Muscle of leg (tissue), 3 donors: ENCODE measurements at regions not wholly inside any gene's neighbourhood (a gene's known extent, or its start where the extent isn't known, plus 50 kb on each side); places are given as distances from the start of the nearest gene placed in this dataset.
"Not testable (repeated sequence)": the region's sequence is repeated elsewhere in the genome, so short reads cannot be mapped to it uniquely, and the experiment has no call there.

Source experiments
- DNase-seq: peaks from one replicate; pipeline ENCODE4 v3.0.0; 2013
- H3K27ac ChIP-seq: one replicate; pipeline ENCODE4 v1.5.1; 2013; ENCODE audit warnings: mild to moderate bottlenecking, low read length, control low read depth
- H3K27me3 ChIP-seq: one replicate; pipeline ENCODE4 v1.6.1; 2013; ENCODE audit warnings: low read length; ENCODE audit not compliant: control insufficient read depth, insufficient read depth
- H3K36me3 ChIP-seq: one replicate; pipeline ENCODE4 v1.6.1; 2013; ENCODE audit warnings: low read length; ENCODE audit not compliant: control insufficient read depth, insufficient read depth
- H3K4me1 ChIP-seq: one replicate; pipeline ENCODE4 v1.6.1; 2013; ENCODE audit warnings: low read length; ENCODE audit not compliant: control insufficient read depth, insufficient read depth
- H3K4me3 ChIP-seq: one replicate; pipeline ENCODE4 v1.5.1; 2013; ENCODE audit warnings: low read length, control low read depth
- H3K9me3 ChIP-seq: replicated peaks from 2 replicates; pipeline ENCODE4 v1.6.1; 2013; ENCODE audit warnings: low read depth, low read length; ENCODE audit not compliant: control insufficient read depth
- WGBS: methylation state at CpG from one replicate; pipeline ENCODE4 v1.1.5; 2013; ENCODE audit warnings: missing lambda C conversion rate; ENCODE audit not compliant: insufficient coverage; 5-methylcytosine and 5-hydroxymethylcytosine counted together

DNA sequence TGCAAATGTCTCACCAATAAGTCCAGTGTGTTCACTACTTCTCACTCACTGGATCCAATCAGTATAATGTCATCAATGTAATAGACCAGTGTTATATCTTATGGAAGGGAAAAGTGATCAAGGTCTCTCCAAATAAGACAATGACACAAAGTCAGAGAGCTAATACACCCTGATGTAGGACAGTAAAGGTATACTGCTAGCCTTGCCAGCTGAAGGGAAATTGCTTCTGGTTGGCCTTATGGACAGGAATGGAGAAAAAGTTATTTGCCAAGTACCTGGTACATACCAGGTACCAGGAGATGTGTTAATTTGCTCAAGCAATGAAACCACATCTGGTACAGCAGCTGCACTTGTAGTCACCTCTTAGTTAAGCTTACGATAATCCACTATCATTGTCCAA, 141.0 kb downstream of the LTN1 start:
- DNase-seq, result no peak
- H3K4me1 ChIP-seq, result peaks cover 3% of the 10 kb centered on the region

DNA sequence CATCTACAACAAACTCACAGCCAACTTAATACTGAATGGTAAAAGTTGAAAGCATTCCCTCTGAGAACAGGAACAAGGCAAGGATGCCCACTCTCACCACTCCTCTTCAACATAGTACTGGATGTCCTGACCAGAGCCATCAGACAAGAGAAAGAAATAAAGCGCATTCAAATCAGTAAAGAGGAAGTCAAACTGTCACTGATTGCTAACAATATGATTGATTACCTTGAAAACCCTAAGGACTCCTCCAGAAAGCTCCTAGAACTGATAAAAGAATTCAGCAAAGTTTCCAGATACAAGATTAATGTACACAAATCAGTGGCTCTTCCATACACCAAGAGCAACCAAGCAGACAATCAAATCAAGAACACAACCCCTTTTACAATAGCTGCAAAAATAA, 153.4 kb downstream of the LTN1 start:
- not testable (repeated sequence) for H3K27me3 ChIP-seq, H3K4me1 ChIP-seq, H3K36me3 ChIP-seq, H3K4me3 ChIP-seq, H3K9me3 ChIP-seq, H3K27ac ChIP-seq, DNase-seq
- no CpG with 5 or more reads among the region's 1 CpG for WGBS

More for the DNA sequence above, 141.0 kb downstream of the LTN1 start:
- WGBS, result no CpG with 5 or more reads among the region's 1 CpG
- Histone ChIP-seq H3K4me3 (no peak overlapping the region), H3K27me3 (no peaks in the 10 kb centered on the region), H3K9me3 (no peaks in the 10 kb centered on the region), H3K36me3 (no peaks in the 10 kb centered on the region), H3K27ac (no peak overlapping the region)

DNA sequence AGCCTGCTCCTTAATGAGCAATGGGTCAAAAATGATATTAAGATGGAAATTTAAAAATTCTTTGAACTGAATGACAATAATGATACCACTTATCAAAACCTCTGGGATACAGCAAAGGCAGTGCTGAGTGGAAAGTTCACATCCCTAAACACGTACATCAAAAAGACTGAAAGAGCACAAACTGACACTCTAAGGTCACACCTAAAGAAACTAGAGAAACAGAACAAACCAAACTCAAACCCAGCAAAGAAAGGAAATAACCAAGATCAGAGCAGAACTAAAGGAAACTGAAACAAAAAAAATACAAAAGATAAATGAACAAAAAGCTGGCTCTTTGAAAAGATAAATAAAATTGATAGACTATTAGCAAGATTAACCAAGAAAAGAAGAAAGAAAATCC, 155.3 kb downstream of the LTN1 start:
- not testable (repeated sequence) for DNase-seq, H3K4me1 ChIP-seq, H3K9me3 ChIP-seq, H3K36me3 ChIP-seq, H3K27ac ChIP-seq, H3K27me3 ChIP-seq, H3K4me3 ChIP-seq
- no CpG with 5 or more reads among the region's 1 CpG for WGBS

DNA sequence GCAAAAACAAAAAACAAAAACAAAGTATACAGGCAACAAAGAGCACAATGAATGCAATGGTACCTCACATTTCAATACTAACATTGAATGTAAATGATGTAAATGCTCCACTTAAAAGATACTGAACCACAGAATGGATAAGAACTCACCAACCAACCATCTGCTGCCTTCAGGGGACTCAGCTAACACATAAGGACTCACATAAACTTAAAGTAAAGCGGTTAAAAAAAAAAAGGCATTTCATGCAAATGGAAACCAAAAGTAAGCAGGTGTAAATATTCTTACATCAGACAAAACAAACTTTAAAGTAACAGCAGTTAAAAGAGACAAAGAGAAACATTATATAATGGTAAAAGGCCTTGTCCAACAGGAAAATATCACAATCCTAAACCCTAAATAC, 156.1 kb downstream of the LTN1 start:
- H3K27ac ChIP-seq, DNase-seq, H3K9me3 ChIP-seq, H3K36me3 ChIP-seq, H3K27me3 ChIP-seq, H3K4me3 ChIP-seq, H3K4me1 ChIP-seq: not testable (repeated sequence)
- no CpG with 5 or more reads among the region's 1 CpG for WGBS

DNA sequence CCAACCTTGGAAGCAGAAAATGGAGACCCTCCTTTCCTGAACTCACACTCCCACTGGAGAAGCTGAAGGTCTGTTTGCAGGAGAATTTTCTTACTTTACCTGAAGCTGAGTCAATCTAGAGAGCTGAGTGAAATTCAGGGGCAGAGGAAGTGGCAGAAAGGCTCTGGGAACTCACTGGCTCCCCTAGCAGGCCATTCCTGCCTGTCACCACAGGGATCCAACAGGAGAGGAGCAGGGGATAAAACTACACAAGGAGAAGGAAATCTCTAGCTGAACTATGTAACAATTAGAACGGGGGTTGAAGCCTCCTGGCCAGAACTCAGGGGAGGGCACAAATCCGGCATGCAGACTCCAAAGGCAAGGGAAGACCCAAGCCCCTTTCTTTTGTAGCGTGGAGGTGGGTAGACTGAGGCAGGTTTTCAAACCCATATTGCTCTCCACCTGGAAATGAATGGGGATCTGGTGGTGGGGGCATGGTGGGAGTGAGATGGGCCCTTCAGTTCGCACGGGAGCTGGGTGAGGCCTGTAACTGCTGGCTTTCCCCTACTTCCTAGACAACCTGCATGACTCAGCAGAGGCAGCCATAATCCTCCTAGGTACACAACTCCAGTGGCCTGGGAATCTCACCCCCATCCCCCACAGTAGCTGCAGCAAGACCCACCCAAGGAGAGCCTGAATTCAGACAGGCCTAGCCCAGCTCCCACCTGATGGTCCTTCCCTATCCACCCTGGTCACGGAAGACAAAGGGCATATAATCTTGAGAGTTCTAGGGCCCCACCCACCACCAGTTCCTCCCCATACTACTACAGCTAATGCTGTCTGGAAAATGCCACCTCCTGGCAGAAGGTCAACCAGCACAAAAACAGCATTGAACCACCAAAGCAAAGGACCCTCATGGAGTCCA, 158.1 kb downstream of the LTN1 start:
- WGBS, result 91% methylated on average over 4 of the region's 6 CpGs
- DNase-seq, result no peak

DNA sequence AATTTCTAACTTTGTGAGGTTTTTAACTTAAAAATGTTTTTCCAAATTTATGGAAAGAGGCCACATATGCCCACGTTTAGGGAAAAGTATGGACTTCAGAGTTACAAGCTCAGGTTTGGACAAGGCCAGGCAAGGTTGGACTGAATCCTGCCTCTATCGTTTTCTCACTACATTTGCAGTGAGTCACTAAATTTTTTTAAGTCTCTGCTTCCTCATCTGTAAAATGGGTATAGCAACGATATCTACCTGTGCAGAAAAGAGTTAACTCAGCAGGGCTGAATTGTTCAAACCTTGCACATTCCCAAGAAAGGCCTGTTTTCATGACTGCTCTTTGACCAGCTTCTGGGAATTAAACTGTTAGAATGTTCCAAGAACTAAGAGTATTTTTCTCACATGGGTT, 159.1 kb downstream of the LTN1 start:
- DNase-seq, result no peak
- Histone ChIP-seq H3K27me3 (no peaks in the 10 kb centered on the region), H3K4me1 (no peaks in the 10 kb centered on the region), H3K4me3 (no peak overlapping the region), H3K36me3 (no peaks in the 10 kb centered on the region), H3K27ac (no peak overlapping the region), H3K9me3 (no peaks in the 10 kb centered on the region)
- 100% methylated on average over 2 of the region's 3 CpGs for WGBS

More for the DNA sequence above, 158.1 kb downstream of the LTN1 start:
- Histone ChIP-seq H3K27me3 (no peaks in the 10 kb centered on the region), H3K4me1 (no peaks in the 10 kb centered on the region), H3K36me3 (no peaks in the 10 kb centered on the region), H3K9me3 (no peaks in the 10 kb centered on the region), H3K4me3 (no peak overlapping the region), H3K27ac (no peak overlapping the region)

DNA sequence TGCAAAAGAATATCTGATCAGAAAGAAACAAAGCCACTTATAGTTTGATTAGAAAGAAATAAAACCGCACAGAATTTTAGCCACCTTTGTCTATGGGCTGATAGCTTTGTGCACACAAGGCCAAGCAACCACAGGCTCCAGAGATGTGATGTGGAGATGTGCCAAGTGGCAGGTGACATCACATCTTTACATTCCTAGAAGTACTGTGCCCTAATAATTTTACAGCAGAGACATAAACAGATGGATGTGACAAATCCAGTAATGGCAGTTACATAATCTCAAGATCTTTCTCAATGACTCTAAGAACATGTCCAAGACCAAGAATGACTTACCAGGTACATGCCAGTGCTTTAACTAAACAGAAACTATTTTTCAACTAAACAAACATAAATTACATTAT, 159.5 kb downstream of the LTN1 start:
- Histone ChIP-seq H3K36me3 (no peaks in the 10 kb centered on the region), H3K27ac (no peak overlapping the region), H3K27me3 (no peaks in the 10 kb centered on the region), H3K9me3 (no peaks in the 10 kb centered on the region), H3K4me3 (no peak overlapping the region), H3K4me1 (no peaks in the 10 kb centered on the region)
- no CpG with 5 or more reads among the region's 1 CpG for WGBS
- DNase-seq, result no peak

DNA sequence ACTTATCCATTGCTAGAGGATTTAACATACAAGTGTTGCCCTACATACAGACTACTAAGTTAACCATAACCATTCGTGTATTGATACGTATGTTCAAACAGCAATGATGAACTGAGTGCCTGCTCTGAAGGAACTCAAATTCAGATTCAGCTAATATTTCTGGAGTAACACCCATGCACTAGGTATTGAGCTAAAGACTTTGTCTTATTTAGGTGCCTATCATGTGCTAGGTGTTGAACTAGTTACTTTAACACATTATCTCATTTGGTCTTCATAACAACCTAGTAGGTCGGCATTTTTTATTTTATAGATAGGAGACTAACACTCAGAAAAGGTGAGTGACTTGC, 160.0 kb downstream of the LTN1 start:
- H3K4me1 ChIP-seq, result no peaks in the 10 kb centered on the region
- no peak for DNase-seq
- no peaks in the 10 kb centered on the region for H3K27me3 ChIP-seq
- no peak overlapping the region for H3K4me3 ChIP-seq
- no peaks in the 10 kb centered on the region for H3K36me3 ChIP-seq
- WGBS, result 94% methylated on average over 2 of the region's 3 CpGs
- no peak overlapping the region for H3K27ac ChIP-seq
- H3K9me3 ChIP-seq, result no peaks in the 10 kb centered on the region

DNA sequence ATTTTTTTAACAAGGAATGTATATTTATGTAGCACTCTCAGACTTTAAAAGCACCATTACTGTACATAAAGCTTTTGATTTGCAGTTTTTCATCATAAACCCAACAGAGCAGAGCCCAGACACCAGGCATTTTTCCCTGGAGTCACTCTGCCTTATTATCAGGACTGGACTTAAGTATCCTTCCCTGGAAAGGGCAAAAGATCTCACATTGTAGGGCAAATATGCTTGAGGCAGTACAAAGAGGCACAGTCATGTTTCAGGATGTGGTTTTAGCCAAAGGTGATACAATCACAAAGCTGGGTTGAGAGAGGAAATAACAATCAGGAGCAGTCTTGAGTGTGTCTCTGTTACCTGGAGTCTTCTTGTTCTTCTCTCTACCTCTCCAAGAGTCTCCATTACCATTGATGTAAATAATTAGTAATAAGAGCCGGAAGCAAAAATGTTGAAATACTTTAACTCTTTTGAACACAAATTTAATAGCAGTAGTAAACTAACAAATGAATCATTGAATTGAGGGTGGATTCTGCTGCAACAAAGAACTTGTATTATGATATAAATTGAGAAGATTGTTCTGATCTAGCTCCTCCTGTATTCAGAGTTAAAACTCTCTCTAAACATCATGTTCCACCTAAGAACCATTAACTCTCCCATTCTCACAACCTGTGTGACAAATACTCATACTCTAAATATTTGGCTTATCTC, 160.5 kb downstream of the LTN1 start:
- WGBS, result no CpG with 5 or more reads among the region's 1 CpG
- Histone ChIP-seq H3K4me1 (no peaks in the 10 kb centered on the region), H3K9me3 (no peaks in the 10 kb centered on the region), H3K27me3 (no peaks in the 10 kb centered on the region), H3K27ac (no peak overlapping the region), H3K4me3 (no peak overlapping the region), H3K36me3 (no peaks in the 10 kb centered on the region)
- DNase-seq, result no peak

DNA sequence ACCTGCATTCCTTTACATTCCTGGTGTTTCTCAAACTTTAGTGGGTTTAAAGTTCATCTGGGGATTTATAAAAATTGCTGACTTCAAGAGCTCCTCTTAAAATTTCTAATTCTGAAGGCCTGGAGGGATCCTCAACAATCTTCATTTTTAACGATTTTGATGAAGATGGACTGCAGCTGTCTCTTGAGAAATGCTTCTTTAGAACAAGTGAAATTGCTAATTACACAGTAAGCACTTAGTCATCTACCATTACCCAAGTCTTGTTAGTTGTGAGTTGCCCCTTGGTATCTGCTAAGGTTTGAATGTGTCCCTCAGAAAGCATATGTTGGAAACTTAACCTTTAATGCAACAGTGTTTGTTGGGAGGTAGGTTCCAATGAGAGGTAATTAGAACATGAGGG, 163.7 kb downstream of the LTN1 start:
- Histone ChIP-seq H3K9me3 (no peaks in the 10 kb centered on the region), H3K27me3 (no peaks in the 10 kb centered on the region), H3K36me3 (no peaks in the 10 kb centered on the region), H3K27ac (no peak overlapping the region), H3K4me3 (no peak overlapping the region), H3K4me1 (no peaks in the 10 kb centered on the region)
- DNase-seq, result no peak
- no CpG with 5 or more reads among the region's 1 CpG for WGBS
